ENCODE measurements at regions not wholly inside any gene's neighbourhood (a gene's known extent, or its start where the extent isn't known, plus 50 kb on each side); places are given as distances from the start of the nearest gene placed in this dataset.

DNA sequence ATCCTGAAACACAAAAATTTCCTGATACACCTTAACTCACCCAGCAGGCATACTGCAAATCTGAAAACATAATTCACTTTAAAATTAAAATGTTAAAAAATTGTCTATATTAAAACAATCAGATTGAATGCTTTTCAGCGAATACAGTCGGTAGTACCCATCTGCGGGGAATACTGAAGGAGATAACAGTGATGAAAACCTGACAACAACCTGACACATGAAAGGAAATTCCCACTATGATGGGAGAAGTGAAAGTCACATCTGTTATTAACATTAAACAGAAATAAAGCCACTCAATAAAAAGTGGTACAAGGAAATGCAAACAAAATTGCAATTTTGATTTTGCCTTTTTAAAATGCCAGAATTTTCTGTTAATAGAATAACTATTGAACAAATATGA lies 448.0 kb upstream of the SEMA3A start:
- H3K4me3 ChIP-seq: no peak overlapping the region
- 15 to 30% (median 23%) methylated on average over 3 of the region's 3 CpGs for WGBS, 4 donors
- H3K9me3 ChIP-seq: no peaks in the 10 kb centered on the region
- peaks cover 0 to 9% (median 0%) of the 10 kb centered on the region in 12 donors for H3K4me1 ChIP-seq
- intact Hi-C loops (cut with DNase I): no loop called here
- TF ChIP-seq POLR2A (IDR thresholded peaks at IDR 0.05) (no peak), CTCF (IDR thresholded peaks at IDR 0.05) (no peak)
- no peaks in the 10 kb centered on the region for H3K36me3 ChIP-seq
- no peak overlapping the region for H3K27ac ChIP-seq
- ATAC-seq (no peak), DNase-seq (no peak)
- no peaks in the 10 kb centered on the region for H3K27me3 ChIP-seq

GRCh38 chr7:84640637-84641036 lies 446.0 kb upstream of the SEMA3A start:
- Histone ChIP-seq H3K27ac (no peak overlapping the region), H3K9me3 (peaks cover 0 to 12% (median 0%) of the 10 kb centered on the region in 12 donors), H3K4me3 (no peak overlapping the region), H3K4me1 (peaks cover 0 to 11% (median 0%) of the 10 kb centered on the region in 12 donors), H3K27me3 (no peaks in the 10 kb centered on the region), H3K36me3 (no peaks in the 10 kb centered on the region)
- DNase-seq (no peak), ATAC-seq (no peak)
- WGBS, 4 donors: 84 to 94% (median 91%) methylated on average over 1 of the region's 1 CpG
- TF ChIP-seq POLR2A (IDR thresholded peaks at IDR 0.05): no peak
- TF ChIP-seq CTCF (IDR thresholded peaks at IDR 0.05): no peak
- intact Hi-C loops (cut with DNase I): no loop called here

GRCh38 chr7:84638339-84638697 lies 443.7 kb upstream of the SEMA3A start:
- intact Hi-C loops (cut with DNase I): no loop called here
- Histone ChIP-seq H3K4me3 (no peak overlapping the region), H3K36me3 (no peaks in the 10 kb centered on the region), H3K9me3 (peaks cover 0 to 25% (median 2%) of the 10 kb centered on the region in 12 donors), H3K27ac (peak overlapping the region in 1 of 12 donors; percentile 40), H3K4me1 (peaks cover 0 to 11% (median 0%) of the 10 kb centered on the region in 12 donors), H3K27me3 (no peaks in the 10 kb centered on the region)
- no peak for DNase-seq
- TF ChIP-seq CTCF (IDR thresholded peaks at IDR 0.05): no peak
- no peak for TF ChIP-seq POLR2A (IDR thresholded peaks at IDR 0.05)
- no peak for ATAC-seq

- Histone ChIP-seq H3K27me3 (no peaks in the 10 kb centered on the region), H3K4me3 (no peak overlapping the region), H3K27ac (peak overlapping the region in 2 of 12 donors; percentile 28 to 40), H3K4me1 (peaks cover 0 to 11% (median 0%) of the 10 kb centered on the region in 12 donors), H3K9me3 (peaks cover 0 to 26% (median 2%) of the 10 kb centered on the region in 12 donors), H3K36me3 (no peaks in the 10 kb centered on the region)
- 74 to 87% (median 79%) methylated on average over 2 of the region's 2 CpGs for WGBS, 4 donors
- TF ChIP-seq POLR2A (IDR thresholded peaks at IDR 0.05): no peak
- no peak for TF ChIP-seq CTCF (IDR thresholded peaks at IDR 0.05)
- ATAC-seq (peak in 3 of 4 donors; percentile 42 to 47 (median 47)), DNase-seq (peak in 1 of 5 donors; percentile 12)
- intact Hi-C loops (cut with DNase I): no loop called here
These were observed 443.2 kb upstream of the SEMA3A start for GRCh38 chr7:84637568-84638338.
